Neural cell (in vitro differentiated cells): ENCODE measurements at regions not wholly inside any gene's neighbourhood (a gene's known extent, or its start where the extent isn't known, plus 50 kb on each side); places are given as distances from the start of the nearest gene placed in this dataset.

Source experiments
- H2AFZ ChIP-seq: fragments of 200-600, 300-800 bp; sonication (generic), shearing (Covaris generic); 2 replicates; pipeline ENCODE4 v1.6.0; 2014; ENCODE audit warnings: low read depth, mild to moderate bottlenecking, antibody characterized with exemption, low read length, moderate library complexity
- H3F3A ChIP-seq: fragments of 200-600 bp; shearing (Covaris generic); 2 replicates; pipeline ENCODE4 v1.6.1; 2016; ENCODE audit warnings: mild to moderate bottlenecking, moderate library complexity, mixed read lengths, antibody characterized with exemption, low read length; ENCODE audit not compliant: insufficient read depth, poor library complexity, severe bottlenecking
- H3K27ac ChIP-seq: fragments of 200-600, 300-800 bp; sonication (generic), shearing (Covaris generic); 2 replicates; pipeline ENCODE4 v1.5.1; 2014; ENCODE audit warnings: mild to moderate bottlenecking, low read length, moderate library complexity
- H3K27me3 ChIP-seq: fragments of 300-800, 200-600 bp; sonication (generic), shearing (Covaris generic); 2 replicates; pipeline ENCODE4 v1.6.0; 2014; ENCODE audit warnings: mild to moderate bottlenecking, low read depth, low read length, moderate library complexity; ENCODE audit not compliant: insufficient read depth
- H3K36me3 ChIP-seq: fragments of 300-800, 200-600 bp; sonication (generic), shearing (Covaris generic); 2 replicates; pipeline ENCODE4 v1.5.1; 2014; ENCODE audit warnings: mild to moderate bottlenecking, antibody characterized with exemption, low read length, moderate library complexity; ENCODE audit not compliant: insufficient read depth
- H3K4me2 ChIP-seq: fragments of 300-800, 200-600 bp; sonication (generic), shearing (Covaris generic); 2 replicates; pipeline ENCODE4 v1.6.0; 2014; ENCODE audit warnings: mild to moderate bottlenecking, low read length
- H3K4me3 ChIP-seq: fragments of 300-800, 200-600 bp; sonication (generic), shearing (Covaris generic); 2 replicates; pipeline ENCODE4 v1.5.1; 2014; ENCODE audit warnings: mild to moderate bottlenecking, low read length, moderate library complexity
- H3K79me2 ChIP-seq: fragments of 200-600 bp; shearing (Covaris generic); replicated peaks from 2 replicates; pipeline ENCODE4 v1.6.0; 2014; ENCODE audit warnings: mild to moderate bottlenecking, low read length, moderate library complexity; ENCODE audit not compliant: insufficient read depth
- H3K9ac ChIP-seq: fragments of 300-800, 200-600 bp; sonication (generic), shearing (Covaris generic); 2 replicates; pipeline ENCODE4 v1.6.1; 2016; ENCODE audit warnings: mild to moderate bottlenecking, low read length, mixed read lengths
- H3K9me2 ChIP-seq: fragments of 200-600 bp; shearing (Covaris generic); 2 replicates; pipeline ENCODE4 v1.6.1; 2016; ENCODE audit warnings: mild to moderate bottlenecking, low read length, mixed read lengths; ENCODE audit not compliant: insufficient read depth
- H3K9me3 ChIP-seq: fragments of 200-600, 300-800 bp; sonication (generic), shearing (Covaris generic); 2 replicates; pipeline ENCODE4 v1.6.1; 2016; ENCODE audit warnings: mild to moderate bottlenecking, mixed run types, low read length, moderate library complexity, mixed read lengths
- H4K20me1 ChIP-seq: fragments of 200-600 bp; shearing (Covaris generic); 2 replicates; pipeline ENCODE4 v1.6.1; 2016; ENCODE audit warnings: mild to moderate bottlenecking, mixed run types; ENCODE audit not compliant: insufficient read depth
- EP300 ChIP-seq: fragments of 450-650 bp; conservative IDR thresholded peaks from 2 replicates; pipeline ENCODE4 v1.6.1; 2014; ENCODE audit warnings: antibody characterized with exemption, mild to moderate bottlenecking, moderate library complexity; ENCODE audit not compliant: poor library complexity, severe bottlenecking
- EZH2 ChIP-seq: fragments of 200-600, 300-800 bp; shearing (Covaris generic), sonication (generic); IDR thresholded peaks from 2 replicates; pipeline ENCODE4 v1.6.1; 2014; ENCODE audit warnings: antibody characterized with exemption, low read length, borderline replicate concordance, mild to moderate bottlenecking; ENCODE audit not compliant: insufficient read depth, poor library complexity, severe bottlenecking
- MXI1 ChIP-seq: fragments of 450-650 bp; conservative IDR thresholded peaks from 2 replicates; pipeline ENCODE4 v1.6.1; 2014; ENCODE audit warnings: antibody characterized with exemption, mild to moderate bottlenecking; ENCODE audit not compliant: poor library complexity, severe bottlenecking
- POLR2AphosphoS5 ChIP-seq: IDR thresholded peaks from 2 replicates; pipeline ENCODE4 v1.6.1; 2012
- RAD21 ChIP-seq: fragments of 450-650 bp; conservative IDR thresholded peaks from 2 replicates; pipeline ENCODE4 v1.6.1; 2014; ENCODE audit warnings: antibody characterized with exemption, mild to moderate bottlenecking, moderate library complexity
- SMC3 ChIP-seq: fragments of 450-650 bp; conservative IDR thresholded peaks from 2 replicates; pipeline ENCODE4 v1.6.1; 2014; ENCODE audit warnings: antibody characterized with exemption, mild to moderate bottlenecking, moderate library complexity; ENCODE audit not compliant: poor library complexity
- TAF1 ChIP-seq: IDR thresholded peaks from 2 replicates; pipeline ENCODE4 v1.6.1; 2012; ENCODE audit warnings: low read depth
- TF ChIP-seq, protein P1 (sequence below): IDR thresholded peaks from 2 replicates; pipeline ENCODE4 v1.6.1; 2012; ENCODE audit warnings: borderline replicate concordance
- TF ChIP-seq, protein P2 (sequence below): fragments of 450-650 bp; IDR thresholded peaks from 2 replicates; pipeline ENCODE4 v1.5.1; 2014; ENCODE audit warnings: antibody characterized with exemption, mild to moderate bottlenecking, moderate library complexity; ENCODE audit not compliant: poor library complexity, severe bottlenecking

DNA sequence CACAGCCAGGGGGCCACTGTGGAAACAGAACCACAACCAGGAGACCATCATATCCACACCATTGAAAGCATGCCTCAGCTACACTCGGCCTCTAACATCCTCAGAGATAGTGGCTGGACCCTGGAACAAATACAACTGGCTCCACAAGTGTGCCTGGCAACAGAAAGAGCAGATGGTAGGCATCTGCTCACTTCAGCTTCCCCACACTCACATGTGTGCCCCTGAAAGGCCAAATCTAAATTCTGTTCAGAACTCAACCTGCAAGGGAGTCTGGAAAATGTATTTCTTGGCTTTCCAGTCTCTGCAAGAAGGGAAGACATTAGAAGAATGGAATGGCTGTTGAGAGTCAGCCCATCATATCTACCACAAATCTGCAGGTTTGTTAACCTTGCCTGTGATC, 54.7 kb upstream of the CTNNB1 start:
- no peaks in the 10 kb centered on the region for H3F3A ChIP-seq
- H3K4me3 ChIP-seq, result no peak overlapping the region
- H3K4me2 ChIP-seq, result no peak overlapping the region
- H2AFZ ChIP-seq, result no peak overlapping the region
- no peak overlapping the region for H3K9ac ChIP-seq
- no peaks in the 10 kb centered on the region for H3K9me3 ChIP-seq
- no peaks in the 10 kb centered on the region for H3K9me2 ChIP-seq
- H3K27ac ChIP-seq, result no peak overlapping the region
- H3K36me3 ChIP-seq, result no peaks in the 10 kb centered on the region
- TF ChIP-seq MXI1, result no peak
- TF ChIP-seq EP300, result no peak
- TF ChIP-seq RAD21, result no peak
- TF ChIP-seq EZH2, result no peak
- TF ChIP-seq, protein P1, sequence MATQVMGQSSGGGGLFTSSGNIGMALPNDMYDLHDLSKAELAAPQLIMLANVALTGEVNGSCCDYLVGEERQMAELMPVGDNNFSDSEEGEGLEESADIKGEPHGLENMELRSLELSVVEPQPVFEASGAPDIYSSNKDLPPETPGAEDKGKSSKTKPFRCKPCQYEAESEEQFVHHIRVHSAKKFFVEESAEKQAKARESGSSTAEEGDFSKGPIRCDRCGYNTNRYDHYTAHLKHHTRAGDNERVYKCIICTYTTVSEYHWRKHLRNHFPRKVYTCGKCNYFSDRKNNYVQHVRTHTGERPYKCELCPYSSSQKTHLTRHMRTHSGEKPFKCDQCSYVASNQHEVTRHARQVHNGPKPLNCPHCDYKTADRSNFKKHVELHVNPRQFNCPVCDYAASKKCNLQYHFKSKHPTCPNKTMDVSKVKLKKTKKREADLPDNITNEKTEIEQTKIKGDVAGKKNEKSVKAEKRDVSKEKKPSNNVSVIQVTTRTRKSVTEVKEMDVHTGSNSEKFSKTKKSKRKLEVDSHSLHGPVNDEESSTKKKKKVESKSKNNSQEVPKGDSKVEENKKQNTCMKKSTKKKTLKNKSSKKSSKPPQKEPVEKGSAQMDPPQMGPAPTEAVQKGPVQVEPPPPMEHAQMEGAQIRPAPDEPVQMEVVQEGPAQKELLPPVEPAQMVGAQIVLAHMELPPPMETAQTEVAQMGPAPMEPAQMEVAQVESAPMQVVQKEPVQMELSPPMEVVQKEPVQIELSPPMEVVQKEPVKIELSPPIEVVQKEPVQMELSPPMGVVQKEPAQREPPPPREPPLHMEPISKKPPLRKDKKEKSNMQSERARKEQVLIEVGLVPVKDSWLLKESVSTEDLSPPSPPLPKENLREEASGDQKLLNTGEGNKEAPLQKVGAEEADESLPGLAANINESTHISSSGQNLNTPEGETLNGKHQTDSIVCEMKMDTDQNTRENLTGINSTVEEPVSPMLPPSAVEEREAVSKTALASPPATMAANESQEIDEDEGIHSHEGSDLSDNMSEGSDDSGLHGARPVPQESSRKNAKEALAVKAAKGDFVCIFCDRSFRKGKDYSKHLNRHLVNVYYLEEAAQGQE, result no peak
- TF ChIP-seq TAF1, result no peak
- TF ChIP-seq, protein P2, sequence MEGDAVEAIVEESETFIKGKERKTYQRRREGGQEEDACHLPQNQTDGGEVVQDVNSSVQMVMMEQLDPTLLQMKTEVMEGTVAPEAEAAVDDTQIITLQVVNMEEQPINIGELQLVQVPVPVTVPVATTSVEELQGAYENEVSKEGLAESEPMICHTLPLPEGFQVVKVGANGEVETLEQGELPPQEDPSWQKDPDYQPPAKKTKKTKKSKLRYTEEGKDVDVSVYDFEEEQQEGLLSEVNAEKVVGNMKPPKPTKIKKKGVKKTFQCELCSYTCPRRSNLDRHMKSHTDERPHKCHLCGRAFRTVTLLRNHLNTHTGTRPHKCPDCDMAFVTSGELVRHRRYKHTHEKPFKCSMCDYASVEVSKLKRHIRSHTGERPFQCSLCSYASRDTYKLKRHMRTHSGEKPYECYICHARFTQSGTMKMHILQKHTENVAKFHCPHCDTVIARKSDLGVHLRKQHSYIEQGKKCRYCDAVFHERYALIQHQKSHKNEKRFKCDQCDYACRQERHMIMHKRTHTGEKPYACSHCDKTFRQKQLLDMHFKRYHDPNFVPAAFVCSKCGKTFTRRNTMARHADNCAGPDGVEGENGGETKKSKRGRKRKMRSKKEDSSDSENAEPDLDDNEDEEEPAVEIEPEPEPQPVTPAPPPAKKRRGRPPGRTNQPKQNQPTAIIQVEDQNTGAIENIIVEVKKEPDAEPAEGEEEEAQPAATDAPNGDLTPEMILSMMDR, result no peak
- no peaks in the 10 kb centered on the region for H3K27me3 ChIP-seq
- no peaks in the 10 kb centered on the region for H4K20me1 ChIP-seq
- no peaks in the 10 kb centered on the region for H3K79me2 ChIP-seq

DNA sequence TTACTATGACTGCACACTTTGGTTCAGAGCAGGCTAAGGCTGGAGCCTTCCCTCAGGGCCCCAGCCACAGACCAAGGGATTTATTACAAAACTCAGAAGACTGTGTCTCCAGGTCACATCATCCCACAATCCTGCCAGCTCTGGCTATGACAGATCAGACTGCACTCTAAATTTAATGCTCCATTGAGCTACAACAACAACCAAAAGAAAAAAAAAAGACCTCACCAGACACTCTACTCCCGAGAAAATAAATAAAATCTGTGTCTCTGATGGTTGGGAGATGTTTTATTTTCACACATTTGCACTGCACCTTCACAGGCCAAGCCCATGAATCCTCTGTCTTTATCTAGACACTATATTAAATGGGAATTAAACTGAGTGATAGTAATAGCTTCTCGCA, 50.8 kb upstream of the CTNNB1 start:
- no peak overlapping the region for H3K9ac ChIP-seq
- no peaks in the 10 kb centered on the region for H3F3A ChIP-seq
- TF ChIP-seq, protein P2, result no peak
- TF ChIP-seq POLR2AphosphoS5 (no peak), TAF1 (no peak), RAD21 (no peak), EP300 (no peak), MXI1 (no peak), SMC3 (no peak), EZH2 (no peak)
- TF ChIP-seq, protein P1, result no peak
- H3K4me3 ChIP-seq, result no peak overlapping the region
- H3K36me3 ChIP-seq, result no peaks in the 10 kb centered on the region
- no peak overlapping the region for H3K27ac ChIP-seq
- no peaks in the 10 kb centered on the region for H3K9me2 ChIP-seq
- no peaks in the 10 kb centered on the region for H3K79me2 ChIP-seq
- H2AFZ ChIP-seq, result no peak overlapping the region
- no peaks in the 10 kb centered on the region for H3K9me3 ChIP-seq
- H3K27me3 ChIP-seq, result no peaks in the 10 kb centered on the region
- H4K20me1 ChIP-seq, result no peaks in the 10 kb centered on the region
- H3K4me2 ChIP-seq, result no peak overlapping the region
